H9 (cell line): ENCODE measurements at regions not wholly inside any gene's neighbourhood (a gene's known extent, or its start where the extent isn't known, plus 50 kb on each side); places are given as distances from the start of the nearest gene placed in this dataset.

Experiments used
- DNase-seq: peaks from one replicate; pipeline ENCODE4 v3.0.0-alpha.2; 2017
- H2AFZ ChIP-seq: one replicate; pipeline ENCODE4 v1.6.1; 2013; ENCODE audit warnings: mild to moderate bottlenecking, low read length, control low read depth, moderate library complexity
- H2AK5ac ChIP-seq: 2 replicates; pipeline ENCODE4 v1.6.1; 2013; ENCODE audit warnings: low read length, control low read depth, mixed read lengths; ENCODE audit not compliant: insufficient read length
- H2BK120ac ChIP-seq: one replicate; pipeline ENCODE4 v1.6.1; 2013; ENCODE audit warnings: low read depth, mild to moderate bottlenecking, low read length, control low read depth, inconsistent platforms; ENCODE audit not compliant: poor library complexity, severe bottlenecking
- H2BK12ac ChIP-seq: 2 replicates; pipeline ENCODE4 v1.6.1; 2013; ENCODE audit warnings: low read length, control low read depth, mixed read lengths, low read depth; ENCODE audit not compliant: insufficient read length
- H2BK15ac ChIP-seq: 2 replicates; pipeline ENCODE4 v1.6.1; 2013; ENCODE audit warnings: low read depth, low read length, control low read depth
- H2BK20ac ChIP-seq: one replicate; pipeline ENCODE4 v1.6.1; 2013; ENCODE audit warnings: low read depth, mild to moderate bottlenecking, low read length, control low read depth, inconsistent platforms; ENCODE audit not compliant: poor library complexity, severe bottlenecking
- H2BK5ac ChIP-seq: 2 replicates; pipeline ENCODE4 v1.6.1; 2013; ENCODE audit warnings: low read length, control low read depth, mixed read lengths; ENCODE audit not compliant: insufficient read length
- H3K14ac ChIP-seq: 2 replicates; pipeline ENCODE4 v1.6.1; 2013; ENCODE audit warnings: low read length, control low read depth; ENCODE audit not compliant: insufficient read depth
- H3K18ac ChIP-seq: 2 replicates; pipeline ENCODE4 v1.6.1; 2013; ENCODE audit warnings: low read depth, mild to moderate bottlenecking, mixed read lengths, low read length, control low read depth; ENCODE audit not compliant: insufficient read length
- H3K23ac ChIP-seq: 2 replicates; pipeline ENCODE4 v1.6.1; 2013; ENCODE audit warnings: low read length, control low read depth, mixed read lengths, low read depth; ENCODE audit not compliant: insufficient read length
- H3K23me2 ChIP-seq: 2 replicates; pipeline ENCODE4 v1.6.1; 2013; ENCODE audit warnings: low read depth, mild to moderate bottlenecking, mixed read lengths, low read length, control low read depth; ENCODE audit not compliant: insufficient read length, poor library complexity, severe bottlenecking
- H3K27ac ChIP-seq: 2 replicates; pipeline ENCODE4 v1.5.1; 2013; ENCODE audit warnings: low read length, control low read depth, mixed read lengths, low read depth; ENCODE audit not compliant: insufficient read length
- H3K27me3 ChIP-seq: 2 replicates; pipeline ENCODE4 v1.6.1; 2013; ENCODE audit warnings: low read length, control low read depth, inconsistent platforms; ENCODE audit not compliant: insufficient read depth
- H3K4ac ChIP-seq: 2 replicates; pipeline ENCODE4 v1.6.1; 2013; ENCODE audit warnings: low read depth, mild to moderate bottlenecking, control low read depth, inconsistent platforms, low read length, moderate library complexity
- H3K4me1 ChIP-seq: 2 replicates; pipeline ENCODE4 v1.6.1; 2013; ENCODE audit warnings: low read length, control low read depth, inconsistent platforms; ENCODE audit not compliant: insufficient read depth
- H3K4me2 ChIP-seq: 2 replicates; pipeline ENCODE4 v1.6.1; 2013; ENCODE audit warnings: low read length, control low read depth, mixed read lengths; ENCODE audit not compliant: insufficient read length, insufficient read depth
- H3K56ac ChIP-seq: 2 replicates; pipeline ENCODE4 v1.6.1; 2013; ENCODE audit warnings: low read depth, mild to moderate bottlenecking, mixed read lengths, low read length, control low read depth; ENCODE audit not compliant: insufficient read length
- H3K79me1 ChIP-seq: 2 replicates; pipeline ENCODE4 v1.6.1; 2013; ENCODE audit warnings: low read depth, mild to moderate bottlenecking, moderate library complexity, low read length, control low read depth, inconsistent platforms; ENCODE audit not compliant: insufficient read depth, poor library complexity, severe bottlenecking
- H3K79me2 ChIP-seq: 2 replicates; pipeline ENCODE4 v1.6.1; 2013; ENCODE audit warnings: low read length, control low read depth, inconsistent platforms; ENCODE audit not compliant: insufficient read depth
- H3K9ac ChIP-seq: 2 replicates; pipeline ENCODE4 v1.6.1; 2013; ENCODE audit warnings: low read length, control low read depth, mixed read lengths; ENCODE audit not compliant: insufficient read length; ENCODE audit errors: extremely low read depth
- H3K9me3 ChIP-seq: one replicate; pipeline ENCODE4 v1.6.1; 2013; ENCODE audit warnings: low read depth, low read length, inconsistent platforms; ENCODE audit not compliant: control insufficient read depth
- H3T11ph ChIP-seq: one replicate; pipeline ENCODE4 v1.6.1; 2013; ENCODE audit warnings: mild to moderate bottlenecking, low read length, control low read depth, inconsistent platforms
- H4K20me1 ChIP-seq: one replicate; pipeline ENCODE4 v1.6.1; 2013; ENCODE audit not compliant: control insufficient read depth, insufficient read length, insufficient read depth
- H4K5ac ChIP-seq: 2 replicates; pipeline ENCODE4 v1.6.1; 2013; ENCODE audit warnings: low read depth, mild to moderate bottlenecking, mixed read lengths, low read length, control low read depth; ENCODE audit not compliant: insufficient read length
- H4K8ac ChIP-seq: replicated peaks from 2 replicates; pipeline ENCODE4 v1.6.1; 2013; ENCODE audit warnings: low read length, control low read depth, mixed read lengths, low read depth; ENCODE audit not compliant: insufficient read length
- H4K91ac ChIP-seq: 2 replicates; pipeline ENCODE4 v1.6.1; 2013; ENCODE audit warnings: low read depth, mild to moderate bottlenecking, moderate library complexity, mixed read lengths, low read length, control low read depth; ENCODE audit not compliant: insufficient read length
- H3K27ac Mint-ChIP-seq, 3 experiments: 2 replicates in 2 of 3; 3 replicates in 1 of 3; pipeline ENCODE4 v1.8.0; 2020 to 2021; ENCODE audit warnings: mixed read lengths in 3 of 3, mild to moderate bottlenecking in 1 of 3, moderate library complexity in 1 of 3
- H3K27me3 Mint-ChIP-seq: 2 replicates; pipeline ENCODE4 v1.8.0; 2021; ENCODE audit warnings: low read depth, mild to moderate bottlenecking, moderate library complexity, mixed read lengths
- H3K36me3 Mint-ChIP-seq, 3 experiments: 2 replicates in 2 of 3; 3 replicates in 1 of 3; pipeline ENCODE4 v1.8.0; 2020 to 2021; ENCODE audit warnings: low read depth in 3 of 3, mixed read lengths in 3 of 3; ENCODE audit not compliant: insufficient read depth in 1 of 3
- H3K4me1 Mint-ChIP-seq, 2 experiments: 2 replicates each; pipeline ENCODE4 v1.8.0; 2020; ENCODE audit warnings: mixed read lengths in 2 of 2
- H3K4me3 Mint-ChIP-seq, 2 experiments: 2 replicates in 1 of 2; 3 replicates in 1 of 2; pipeline ENCODE4 v1.8.0; 2020 to 2021; ENCODE audit warnings: mild to moderate bottlenecking in 2 of 2, mixed read lengths in 2 of 2, moderate library complexity in 1 of 2
- H3K9me3 Mint-ChIP-seq, 2 experiments: 2 replicates in 1 of 2; 3 replicates in 1 of 2; pipeline ENCODE4 v1.8.0; 2020; ENCODE audit warnings: mild to moderate bottlenecking in 2 of 2, mixed read lengths in 2 of 2, moderate library complexity in 1 of 2
- CTCF ChIP-seq: fragments of 200-600 bp; sonication (generic); conservative IDR thresholded peaks from 3 replicates; pipeline ENCODE4 v1.8.0; 2021; ENCODE audit warnings: antibody characterized with exemption, mild to moderate bottlenecking
- WGBS: extraction: QIAGEN DNeasy Blood & Tissue Kit; methylation state at CpG from one replicate; pipeline ENCODE4 v1.1.7; 2013; ENCODE audit warnings: missing lambda C conversion rate, low lambda C conversion rate, mixed read lengths; ENCODE audit not compliant: insufficient read length; ENCODE audit errors: extremely low coverage; 5-methylcytosine and 5-hydroxymethylcytosine counted together

- no peak overlapping the region for H2AFZ ChIP-seq
- H3K14ac ChIP-seq = no peak overlapping the region
- H3K9me3 ChIP-seq = no peaks in the 10 kb centered on the region
- no peak overlapping the region for H3K9ac ChIP-seq
- no peak overlapping the region for H3K23ac ChIP-seq
- no peaks in the 10 kb centered on the region for H3K23me2 ChIP-seq
- H3K27ac ChIP-seq = no peak overlapping the region
- H3K79me1 ChIP-seq = no peaks in the 10 kb centered on the region
- H2BK5ac ChIP-seq = no peak overlapping the region
- H4K91ac ChIP-seq = no peak overlapping the region
- no peak overlapping the region for H2BK15ac ChIP-seq
- H2AK5ac ChIP-seq = no peak overlapping the region
- H3K4me2 ChIP-seq = no peak overlapping the region
- H3T11ph ChIP-seq = no peak overlapping the region
- H2BK120ac ChIP-seq = no peak overlapping the region
- no peaks in the 10 kb centered on the region for H3K27me3 ChIP-seq
- no peak overlapping the region for H3K4ac ChIP-seq
- DNase-seq = no peak
- H3K56ac ChIP-seq = no peak overlapping the region
- no peak overlapping the region for H3K18ac ChIP-seq
- no peak overlapping the region for H4K8ac ChIP-seq
- Mint-ChIP-seq H3K4me1 (peaks cover 4 to 8% of the 10 kb centered on the region in 2 experiments; a peak in 3 of 4 replicates), H3K27me3 (no peaks in the 10 kb centered on the region; the same call in 1 of the 2 replicates), H3K4me3 (no peak overlapping the region), H3K27ac (no peak overlapping the region), H3K9me3 (no peaks in the 10 kb centered on the region; a peak in 1 of 5 replicates), H3K36me3 (no peaks in the 10 kb centered on the region)
- H4K20me1 ChIP-seq = no peaks in the 10 kb centered on the region
- H4K5ac ChIP-seq = no peak overlapping the region
- no peaks in the 10 kb centered on the region for H3K79me2 ChIP-seq
- no peak for TF ChIP-seq CTCF
- H3K4me1 ChIP-seq = no peaks in the 10 kb centered on the region
- WGBS = no CpG with 5 or more reads among the region's 1 CpG
- no peak overlapping the region for H2BK20ac ChIP-seq
- no peak overlapping the region for H2BK12ac ChIP-seq
Measured at GRCh38 chr4:121221608-121222007, 57.5 kb upstream of the TNIP3 start.
